ENCODE measurements at regions not wholly inside any gene's neighbourhood (a gene's known extent, or its start where the extent isn't known, plus 50 kb on each side); places are given as distances from the start of the nearest gene placed in this dataset.

- DNase-seq (ENCODE audit: low read depth) (no peak), FAIRE-seq (no peak)
- no peaks in the 10 kb centered on the region for H3K4me1 ChIP-seq (ENCODE audit: insufficient read depth, low read length)
- H3K9ac ChIP-seq (ENCODE audit: low read length) = no peak overlapping the region
- H3K9me3 ChIP-seq (ENCODE audit: insufficient read depth, low read depth, low read length) = no peaks in the 10 kb centered on the region
- TF ChIP-seq EZH2 (IDR thresholded peaks at IDR 0.05; ENCODE audit: insufficient read depth, low read length) = no peak
- no peak for TF ChIP-seq CTCF (IDR thresholded peaks at IDR 0.05; ENCODE audit: insufficient read depth, low read depth, low read length)
- Mint-ChIP-seq H3K4me3 (ENCODE audit: unreplicated experiment) (no peak overlapping the region), H3K27me3 (ENCODE audit: low read depth, unreplicated experiment) (no peaks in the 10 kb centered on the region), H3K27ac (ENCODE audit: unreplicated experiment) (no peak overlapping the region), H3K4me1 (ENCODE audit: low read depth, unreplicated experiment) (peaks cover 3% of the 10 kb centered on the region), H3K9me3 (ENCODE audit: unreplicated experiment) (no peaks in the 10 kb centered on the region), H3K36me3 (ENCODE audit: low read depth, unreplicated experiment) (no peaks in the 10 kb centered on the region)
- no peak overlapping the region for H2AFZ ChIP-seq (ENCODE audit: low read depth, low read length)
- H3K4me3 ChIP-seq (ENCODE audit: insufficient read depth, low read depth, low read length) = no peak overlapping the region
- no peak overlapping the region for H3K4me2 ChIP-seq (ENCODE audit: low read length)
- no peaks in the 10 kb centered on the region for H3K27me3 ChIP-seq (ENCODE audit: insufficient read depth, low read length)
- no peaks in the 10 kb centered on the region for H4K20me1 ChIP-seq (ENCODE audit: insufficient read depth, low read length)
- H3K27ac ChIP-seq (ENCODE audit: low read depth, low read length) = no peak overlapping the region
- H3K79me2 ChIP-seq (ENCODE audit: insufficient read depth, low read length) = no peaks in the 10 kb centered on the region
- H3K36me3 ChIP-seq (ENCODE audit: insufficient read depth, low read length) = no peaks in the 10 kb centered on the region
Measured at GRCh38 chr6:147859071-147859470, 350.6 kb downstream of the SAMD5 start.

- Histone ChIP-seq H3K27me3 (ENCODE audit: insufficient read depth, low read length) (no peaks in the 10 kb centered on the region), H3K4me2 (ENCODE audit: low read length) (no peak overlapping the region), H3K4me1 (ENCODE audit: insufficient read depth, low read length) (no peaks in the 10 kb centered on the region), H3K9me3 (ENCODE audit: insufficient read depth, low read depth, low read length) (no peaks in the 10 kb centered on the region), H3K79me2 (ENCODE audit: insufficient read depth, low read length) (no peaks in the 10 kb centered on the region), H3K27ac (ENCODE audit: low read depth, low read length) (no peak overlapping the region), H3K36me3 (ENCODE audit: insufficient read depth, low read length) (no peaks in the 10 kb centered on the region), H3K4me3 (ENCODE audit: insufficient read depth, low read depth, low read length) (no peak overlapping the region), H3K9ac (ENCODE audit: low read length) (no peak overlapping the region), H4K20me1 (ENCODE audit: insufficient read depth, low read length) (no peaks in the 10 kb centered on the region), H2AFZ (ENCODE audit: low read depth, low read length) (no peak overlapping the region)
- H3K4me3 Mint-ChIP-seq (ENCODE audit: unreplicated experiment) = no peak overlapping the region
- no peak for DNase-seq (ENCODE audit: low read depth)
- FAIRE-seq = no peak
- TF ChIP-seq CTCF (IDR thresholded peaks at IDR 0.05; ENCODE audit: insufficient read depth, low read depth, low read length) (no peak), EZH2 (IDR thresholded peaks at IDR 0.05; ENCODE audit: insufficient read depth, low read length) (no peak)
- no peak overlapping the region for H3K27ac Mint-ChIP-seq (ENCODE audit: unreplicated experiment)
- no peaks in the 10 kb centered on the region for H3K27me3 Mint-ChIP-seq (ENCODE audit: low read depth, unreplicated experiment)
- no peaks in the 10 kb centered on the region for H3K9me3 Mint-ChIP-seq (ENCODE audit: unreplicated experiment)
- peaks cover 3% of the 10 kb centered on the region for H3K4me1 Mint-ChIP-seq (ENCODE audit: low read depth, unreplicated experiment)
- no peaks in the 10 kb centered on the region for H3K36me3 Mint-ChIP-seq (ENCODE audit: low read depth, unreplicated experiment)
Measured at GRCh38 chr6:147861696-147862095, 353.2 kb downstream of the SAMD5 start.

- H4K20me1 ChIP-seq (ENCODE audit: insufficient read depth, low read length) = no peaks in the 10 kb centered on the region
- no peak overlapping the region for H3K27ac Mint-ChIP-seq (ENCODE audit: unreplicated experiment)
- H3K9ac ChIP-seq (ENCODE audit: low read length) = no peak overlapping the region
- H3K27ac ChIP-seq (ENCODE audit: low read depth, low read length) = no peak overlapping the region
- no peak overlapping the region for H3K4me2 ChIP-seq (ENCODE audit: low read length)
- H3K4me3 ChIP-seq (ENCODE audit: insufficient read depth, low read depth, low read length) = no peak overlapping the region
- no peaks in the 10 kb centered on the region for H3K4me1 Mint-ChIP-seq (ENCODE audit: low read depth, unreplicated experiment)
- no peaks in the 10 kb centered on the region for H3K36me3 Mint-ChIP-seq (ENCODE audit: low read depth, unreplicated experiment)
- no peaks in the 10 kb centered on the region for H3K79me2 ChIP-seq (ENCODE audit: insufficient read depth, low read length)
- H3K4me3 Mint-ChIP-seq (ENCODE audit: unreplicated experiment) = no peak overlapping the region
- no peak overlapping the region for H2AFZ ChIP-seq (ENCODE audit: low read depth, low read length)
- FAIRE-seq (no peak), DNase-seq (ENCODE audit: low read depth) (no peak)
- no peaks in the 10 kb centered on the region for H3K9me3 ChIP-seq (ENCODE audit: insufficient read depth, low read depth, low read length)
- no peaks in the 10 kb centered on the region for H3K9me3 Mint-ChIP-seq (ENCODE audit: unreplicated experiment)
- TF ChIP-seq EZH2 (IDR thresholded peaks at IDR 0.05; ENCODE audit: insufficient read depth, low read length) = no peak
- no peak for TF ChIP-seq CTCF (IDR thresholded peaks at IDR 0.05; ENCODE audit: insufficient read depth, low read depth, low read length)
- no peaks in the 10 kb centered on the region for H3K36me3 ChIP-seq (ENCODE audit: insufficient read depth, low read length)
- H3K27me3 ChIP-seq (ENCODE audit: insufficient read depth, low read length) = no peaks in the 10 kb centered on the region
- H3K4me1 ChIP-seq (ENCODE audit: insufficient read depth, low read length) = no peaks in the 10 kb centered on the region
- H3K27me3 Mint-ChIP-seq (ENCODE audit: low read depth, unreplicated experiment) = no peaks in the 10 kb centered on the region
Measured at GRCh38 chr6:147867433-147868226, 359.1 kb downstream of the SAMD5 start.

Measured in astrocyte (in vitro differentiated cells and primary cell).